OCI-LY7 (cell line): ENCODE measurements at regions not wholly inside any gene's neighbourhood (a gene's known extent, or its start where the extent isn't known, plus 50 kb on each side); places are given as distances from the start of the nearest gene placed in this dataset.

ENCODE experiments used
- BruUV-seq: library from RNA; stranded (reverse); fragments of 400-500 nt; replicated peaks from 2 replicates; lab custom pipeline; 2021; lab: Mats Ljungman, UMichigan
- CTCF ChIA-PET: fragments of 300-600 bp; sonication (Branson Sonifier 250); formaldehyde crosslinking; loops from one replicate; lab custom pipeline; 2022; ENCODE audit warnings: antibody characterized with exemption; ENCODE audit not compliant: unreplicated experiment; lab: Charles Lee
- POLR2A ChIA-PET: fragments of 300-600 bp; sonication (Branson Sonifier 250); formaldehyde crosslinking; loops from one replicate; lab custom pipeline; 2022; ENCODE audit warnings: antibody characterized with exemption; lab: Charles Lee
- DNase-seq: peaks from one replicate; pipeline ENCODE4 v3.0.0-alpha.2; 2015; ENCODE audit warnings: low spot score
- H2AFZ ChIP-seq: fragments of 200-600 bp; sonication (generic), shearing (Covaris generic); 2 replicates; pipeline ENCODE4 v1.6.1; 2014; ENCODE audit warnings: mild to moderate bottlenecking, antibody characterized with exemption, low read length, moderate library complexity
- H3K27ac ChIP-seq: fragments of 200-600 bp; sonication (generic); 2 replicates; pipeline ENCODE4 v1.5.1; 2014; ENCODE audit warnings: mixed run types, low read depth, mild to moderate bottlenecking, moderate library complexity, low read length, inconsistent platforms; ENCODE audit not compliant: poor library complexity, severe bottlenecking
- H3K36me3 ChIP-seq: fragments of 200-600 bp; sonication (generic); 2 replicates; pipeline ENCODE4 v1.6.1; 2014; ENCODE audit warnings: mild to moderate bottlenecking, antibody characterized with exemption, low read length, moderate library complexity, mixed read lengths; ENCODE audit not compliant: insufficient read depth
- H3K4me1 ChIP-seq: fragments of 200-600 bp; sonication (generic); 2 replicates; pipeline ENCODE4 v1.5.1; 2014; ENCODE audit warnings: mild to moderate bottlenecking, low read length; ENCODE audit not compliant: insufficient read depth, poor library complexity, severe bottlenecking
- H3K4me2 ChIP-seq: fragments of 200-600 bp; sonication (generic); 2 replicates; pipeline ENCODE4 v1.6.1; 2014; ENCODE audit warnings: mild to moderate bottlenecking, low read length
- H3K4me3 ChIP-seq: fragments of 200-600 bp; sonication (generic); 2 replicates; pipeline ENCODE4 v1.5.1; 2014; ENCODE audit warnings: mild to moderate bottlenecking, low read depth, low read length; ENCODE audit not compliant: poor library complexity, severe bottlenecking
- H3K79me2 ChIP-seq: fragments of 200-600 bp; sonication (generic); 2 replicates; pipeline ENCODE4 v1.6.1; 2016; ENCODE audit warnings: low read depth, mild to moderate bottlenecking, low read length, moderate library complexity, mixed read lengths; ENCODE audit not compliant: insufficient read depth
- H3K9me2 ChIP-seq: fragments of 200-600 bp; sonication (generic); 2 replicates; pipeline ENCODE4 v1.6.1; 2016; ENCODE audit warnings: mild to moderate bottlenecking, low read length, mixed read lengths; ENCODE audit not compliant: insufficient read depth
- H3K9me3 ChIP-seq: fragments of 200-600 bp; sonication (generic); 2 replicates; pipeline ENCODE4 v1.6.1; 2014; ENCODE audit warnings: mild to moderate bottlenecking, mixed run types, low read length, mixed read lengths
- H4K20me1 ChIP-seq: fragments of 200-600 bp; sonication (generic); 2 replicates; pipeline ENCODE4 v1.6.1; 2014; ENCODE audit warnings: mild to moderate bottlenecking, antibody characterized with exemption, low read length, moderate library complexity, mixed read lengths; ENCODE audit not compliant: insufficient read depth
- EZH2phosphoT487 ChIP-seq: fragments of 200-600 bp; sonication (generic); IDR thresholded peaks from 2 replicates; pipeline ENCODE4 v1.6.1; 2018; ENCODE audit warnings: low read depth, borderline replicate concordance, mild to moderate bottlenecking, mixed run types, antibody characterized with exemption, low read length, moderate library complexity, mixed read lengths
- intact Hi-C: fragments of 100-400 bp; cut with micrococcal nuclease; formaldehyde crosslinking; loops from one replicate; pipeline ENCODE4 v1.10.0; 2022; ENCODE audit not compliant: unreplicated experiment
- TF ChIP-seq, protein P1 (sequence below): fragments of 200-600 bp; sonication (generic); conservative IDR thresholded peaks from 2 replicates; pipeline ENCODE4 v1.5.1; 2014; ENCODE audit warnings: mild to moderate bottlenecking, antibody characterized with exemption, low read length, moderate library complexity, mixed read lengths

DNA sequence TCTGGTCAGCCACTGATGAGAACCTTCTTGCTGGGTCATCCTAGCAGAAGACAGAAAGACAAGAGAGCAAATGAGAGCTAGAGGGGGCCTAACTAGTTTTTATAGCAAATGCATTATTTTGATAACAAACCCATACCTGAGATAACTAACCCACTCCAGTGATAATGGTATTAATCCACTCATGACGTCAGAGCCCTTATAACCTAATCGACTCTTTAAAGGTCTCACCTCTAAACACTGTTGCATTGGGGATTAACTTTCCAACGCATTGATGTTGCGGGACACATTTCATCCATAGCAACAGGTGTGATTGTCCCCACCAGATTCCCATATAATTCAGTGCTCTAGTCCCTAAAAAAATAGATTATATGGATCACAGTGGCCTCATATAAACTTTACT is 312.1 kb downstream of the HTR1B start:
- no peaks in the 10 kb centered on the region for H3K9me2 ChIP-seq
- no peak overlapping the region for H3K4me3 ChIP-seq
- intact Hi-C loops: no loop called here
- ChIA-PET CTCF (no interaction called here), POLR2A (no interaction called here)
- H3K79me2 ChIP-seq: no peaks in the 10 kb centered on the region
- TF ChIP-seq, protein P1, sequence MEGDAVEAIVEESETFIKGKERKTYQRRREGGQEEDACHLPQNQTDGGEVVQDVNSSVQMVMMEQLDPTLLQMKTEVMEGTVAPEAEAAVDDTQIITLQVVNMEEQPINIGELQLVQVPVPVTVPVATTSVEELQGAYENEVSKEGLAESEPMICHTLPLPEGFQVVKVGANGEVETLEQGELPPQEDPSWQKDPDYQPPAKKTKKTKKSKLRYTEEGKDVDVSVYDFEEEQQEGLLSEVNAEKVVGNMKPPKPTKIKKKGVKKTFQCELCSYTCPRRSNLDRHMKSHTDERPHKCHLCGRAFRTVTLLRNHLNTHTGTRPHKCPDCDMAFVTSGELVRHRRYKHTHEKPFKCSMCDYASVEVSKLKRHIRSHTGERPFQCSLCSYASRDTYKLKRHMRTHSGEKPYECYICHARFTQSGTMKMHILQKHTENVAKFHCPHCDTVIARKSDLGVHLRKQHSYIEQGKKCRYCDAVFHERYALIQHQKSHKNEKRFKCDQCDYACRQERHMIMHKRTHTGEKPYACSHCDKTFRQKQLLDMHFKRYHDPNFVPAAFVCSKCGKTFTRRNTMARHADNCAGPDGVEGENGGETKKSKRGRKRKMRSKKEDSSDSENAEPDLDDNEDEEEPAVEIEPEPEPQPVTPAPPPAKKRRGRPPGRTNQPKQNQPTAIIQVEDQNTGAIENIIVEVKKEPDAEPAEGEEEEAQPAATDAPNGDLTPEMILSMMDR: no peak
- no peak for TF ChIP-seq EZH2phosphoT487
- no TSS peak for BruUV-seq
- H3K9me3 ChIP-seq: no peaks in the 10 kb centered on the region
- no peak for DNase-seq
- H3K36me3 ChIP-seq: no peaks in the 10 kb centered on the region
- H2AFZ ChIP-seq: no peak overlapping the region
- no peak overlapping the region for H3K4me2 ChIP-seq
- no peaks in the 10 kb centered on the region for H4K20me1 ChIP-seq
- H3K27ac ChIP-seq: no peak overlapping the region
- H3K4me1 ChIP-seq: no peaks in the 10 kb centered on the region

DNA sequence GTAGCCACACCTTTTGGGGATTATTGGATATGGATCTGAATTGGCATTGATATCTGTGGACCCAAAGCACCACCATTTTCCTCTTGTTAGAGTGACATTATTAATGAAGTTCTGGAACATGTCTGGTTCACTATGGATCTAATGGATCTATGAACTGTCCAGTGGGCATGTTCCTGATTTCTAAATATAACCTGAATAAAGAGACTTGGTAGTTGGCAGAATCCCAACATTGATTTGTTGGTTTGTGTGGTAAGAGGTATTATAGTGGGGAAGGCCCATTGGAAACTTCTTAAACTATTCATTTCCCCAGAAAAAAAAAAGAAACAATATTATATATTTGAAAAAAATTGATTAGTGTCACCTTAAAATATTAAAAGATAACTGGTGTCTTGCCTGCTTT is 312.6 kb downstream of the HTR1B start:
- Histone ChIP-seq H3K9me2 (no peaks in the 10 kb centered on the region), H3K4me1 (no peaks in the 10 kb centered on the region), H3K36me3 (no peaks in the 10 kb centered on the region), H2AFZ (no peak overlapping the region), H3K79me2 (no peaks in the 10 kb centered on the region), H4K20me1 (no peaks in the 10 kb centered on the region), H3K27ac (no peak overlapping the region), H3K9me3 (no peaks in the 10 kb centered on the region), H3K4me2 (no peak overlapping the region), H3K4me3 (no peak overlapping the region)
- TF ChIP-seq, protein P1: no peak
- TF ChIP-seq EZH2phosphoT487: no peak
- no TSS peak for BruUV-seq
- DNase-seq: no peak
- ChIA-PET CTCF (no interaction called here), POLR2A (no interaction called here)
- intact Hi-C loops: no loop called here

DNA sequence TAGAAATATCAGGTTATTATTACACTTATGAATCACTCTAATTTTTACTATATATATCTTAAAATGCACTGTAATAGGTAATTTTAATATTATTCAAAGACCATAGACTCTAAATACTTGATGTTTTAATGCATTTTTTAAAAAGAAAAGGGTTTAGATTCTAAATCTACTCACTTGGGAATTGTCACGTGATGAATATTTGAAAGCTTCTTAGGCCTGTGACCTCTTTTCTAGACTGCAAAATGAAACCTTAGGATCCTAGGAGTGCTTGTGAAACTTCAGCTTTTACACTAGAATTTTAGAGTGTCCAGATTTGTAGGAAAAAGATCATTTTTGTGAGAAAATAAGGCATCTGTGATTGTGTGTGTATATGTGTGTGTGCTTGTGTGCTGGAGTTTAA is 318.0 kb downstream of the HTR1B start:
- Histone ChIP-seq H3K9me3 (no peaks in the 10 kb centered on the region), H3K4me2 (no peak overlapping the region), H3K27ac (no peak overlapping the region), H3K4me3 (no peak overlapping the region), H3K9me2 (no peaks in the 10 kb centered on the region), H3K79me2 (no peaks in the 10 kb centered on the region), H3K4me1 (no peaks in the 10 kb centered on the region), H3K36me3 (no peaks in the 10 kb centered on the region), H2AFZ (no peak overlapping the region), H4K20me1 (no peaks in the 10 kb centered on the region)
- intact Hi-C loops: no loop called here
- TF ChIP-seq, protein P1: no peak
- TF ChIP-seq EZH2phosphoT487: no peak
- POLR2A ChIA-PET: no interaction called here
- CTCF ChIA-PET: no interaction called here
- no TSS peak for BruUV-seq
- DNase-seq: no peak
